ENCODE measurements at regions not wholly inside any gene's neighbourhood (a gene's known extent, or its start where the extent isn't known, plus 50 kb on each side); places are given as distances from the start of the nearest gene placed in this dataset.

- no peak for TF ChIP-seq SIN3A (IDR thresholded peaks at IDR 0.05; ENCODE audit: borderline replicate concordance, insufficient read depth, low read length)
- no peak for TF ChIP-seq POLR2AphosphoS5 (IDR thresholded peaks at IDR 0.05; ENCODE audit: low read depth, low read length)
- no peak for TF ChIP-seq REST (IDR thresholded peaks at IDR 0.05; ENCODE audit: insufficient read depth in 1 of 2, low read depth in 2 of 2, low read length in 2 of 2)
- TF ChIP-seq TAF1 (IDR thresholded peaks at IDR 0.05; ENCODE audit: borderline replicate concordance, insufficient read depth, low read length) = no peak
- no peak for TF ChIP-seq FOXP2 (optimal IDR thresholded peaks at IDR 0.05; ENCODE audit: borderline replicate concordance, extremely low read depth, extremely low read length, insufficient read depth)
These were observed 373.6 kb upstream of the SGCD start for GRCh38 chr5:155953335-155953734.

DNA sequence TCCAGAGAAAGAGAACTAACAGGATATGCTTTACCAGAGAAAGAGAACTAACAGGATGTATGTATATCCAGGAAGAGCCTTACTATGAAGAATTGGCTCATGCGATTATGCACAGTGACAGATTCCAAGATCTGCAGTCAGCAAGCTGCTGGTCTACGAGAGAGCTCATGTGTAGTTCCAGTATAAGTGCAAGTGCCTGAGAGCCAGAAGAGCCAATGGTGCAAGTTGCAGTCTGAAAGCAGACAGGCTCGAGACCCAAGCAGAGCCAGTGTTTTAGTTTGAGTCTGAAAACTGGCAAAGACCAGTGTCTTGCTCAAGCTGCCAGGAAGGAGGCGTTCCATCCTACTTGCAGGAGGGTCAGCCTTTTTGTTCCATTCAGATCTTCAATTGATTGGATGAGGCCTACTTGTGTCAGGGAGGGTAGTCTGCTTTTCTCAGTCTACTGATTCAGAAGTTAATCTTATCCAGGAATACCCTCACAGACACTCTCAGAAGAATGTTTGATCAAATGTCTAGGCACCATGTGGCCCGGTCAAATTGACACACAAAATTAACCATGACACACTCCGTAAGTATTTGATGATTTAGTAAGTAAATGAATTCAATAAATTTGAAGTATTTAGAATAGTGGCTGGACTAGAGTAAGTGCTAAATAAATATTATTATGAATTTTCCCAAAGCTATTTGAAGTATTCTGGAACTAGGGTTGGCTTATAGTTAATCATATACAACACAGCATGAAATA lies 372.1 kb upstream of the SGCD start:
- TF ChIP-seq FOXP2 (optimal IDR thresholded peaks at IDR 0.05; ENCODE audit: borderline replicate concordance, extremely low read depth, extremely low read length, insufficient read depth) = no peak
- no peak for TF ChIP-seq POLR2AphosphoS5 (IDR thresholded peaks at IDR 0.05; ENCODE audit: low read depth, low read length)
- no peak for TF ChIP-seq TAF1 (IDR thresholded peaks at IDR 0.05; ENCODE audit: borderline replicate concordance, insufficient read depth, low read length)
- TF ChIP-seq SIN3A (IDR thresholded peaks at IDR 0.05; ENCODE audit: borderline replicate concordance, insufficient read depth, low read length) = no peak
- TF ChIP-seq REST (IDR thresholded peaks at IDR 0.05; ENCODE audit: insufficient read depth in 1 of 2, low read depth in 2 of 2, low read length in 2 of 2) = no peak

DNA sequence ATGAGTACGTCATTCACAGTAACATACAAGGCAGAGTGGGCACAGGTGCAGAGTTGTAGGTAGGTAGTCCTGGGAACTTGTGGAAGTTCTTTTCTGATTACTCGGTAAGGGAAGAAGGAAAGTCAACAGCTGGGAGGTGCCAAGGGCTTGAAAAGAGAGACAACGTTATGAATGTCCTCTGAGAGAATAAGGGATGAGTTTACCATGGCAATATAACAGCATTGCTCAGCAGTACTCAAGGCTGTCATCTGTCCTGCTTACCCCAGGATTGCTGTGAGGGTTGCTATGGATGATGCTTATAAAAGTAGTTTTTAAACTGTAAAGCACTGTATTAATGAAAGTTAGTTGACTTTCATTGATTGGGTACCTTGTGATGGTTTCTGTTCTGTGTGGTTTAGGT lies 369.1 kb upstream of the SGCD start:
- TF ChIP-seq POLR2AphosphoS5 (IDR thresholded peaks at IDR 0.05; ENCODE audit: low read depth, low read length) (no peak), SIN3A (IDR thresholded peaks at IDR 0.05; ENCODE audit: borderline replicate concordance, insufficient read depth, low read length) (no peak), TAF1 (IDR thresholded peaks at IDR 0.05; ENCODE audit: borderline replicate concordance, insufficient read depth, low read length) (no peak), REST (IDR thresholded peaks at IDR 0.05; ENCODE audit: insufficient read depth in 1 of 2, low read depth in 2 of 2, low read length in 2 of 2) (no peak), FOXP2 (optimal IDR thresholded peaks at IDR 0.05; ENCODE audit: borderline replicate concordance, extremely low read depth, extremely low read length, insufficient read depth) (no peak)

GRCh38 chr5:155959082-155959481 lies 367.9 kb upstream of the SGCD start:
- no peak for TF ChIP-seq FOXP2 (optimal IDR thresholded peaks at IDR 0.05; ENCODE audit: borderline replicate concordance, extremely low read depth, extremely low read length, insufficient read depth)
- TF ChIP-seq TAF1 (IDR thresholded peaks at IDR 0.05; ENCODE audit: borderline replicate concordance, insufficient read depth, low read length) = no peak

DNA sequence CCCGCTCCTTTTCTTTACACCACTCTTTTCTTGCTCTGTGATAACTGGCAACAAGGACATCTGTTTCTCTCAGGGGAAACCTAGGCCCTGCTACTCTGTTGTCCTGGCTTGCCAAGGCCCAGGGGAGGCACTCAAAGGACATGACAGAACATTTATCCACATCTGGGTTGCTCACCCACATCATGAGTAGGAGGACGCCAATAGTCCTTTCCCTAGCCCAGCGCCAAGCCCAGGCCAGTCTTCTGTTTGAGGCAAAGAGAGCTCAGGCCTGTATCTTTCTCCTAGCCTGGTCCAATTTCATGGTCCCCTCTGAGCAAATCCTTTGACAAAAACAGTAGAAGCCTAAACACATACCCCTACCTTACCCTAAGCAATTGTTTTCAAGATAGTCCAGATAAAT lies 366.8 kb upstream of the SGCD start:
- TF ChIP-seq SIN3A (IDR thresholded peaks at IDR 0.05; ENCODE audit: borderline replicate concordance, insufficient read depth, low read length) (no peak), FOXP2 (optimal IDR thresholded peaks at IDR 0.05; ENCODE audit: borderline replicate concordance, extremely low read depth, extremely low read length, insufficient read depth) (no peak)

DNA sequence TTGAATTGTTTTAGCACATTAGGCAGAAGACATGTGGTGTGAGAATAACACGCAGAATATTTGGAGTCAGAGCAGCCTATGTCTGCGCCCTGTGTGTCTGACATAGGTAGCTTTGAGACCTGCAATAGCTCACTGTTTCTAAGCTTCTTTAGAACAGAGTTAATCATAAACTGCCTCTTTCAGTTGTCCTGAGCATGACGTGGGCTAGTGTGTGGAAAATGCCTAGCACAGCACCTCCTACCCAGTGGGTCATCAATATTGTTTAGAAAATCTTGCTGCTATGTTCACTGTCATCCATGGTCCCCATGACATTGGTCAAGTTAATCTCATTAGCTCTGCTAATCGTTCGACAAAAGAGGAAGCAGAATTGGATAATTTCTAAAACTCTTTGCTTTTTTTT lies 357.4 kb upstream of the SGCD start:
- TF ChIP-seq TAF1 (IDR thresholded peaks at IDR 0.05; ENCODE audit: borderline replicate concordance, insufficient read depth, low read length) (no peak), REST (IDR thresholded peaks at IDR 0.05; ENCODE audit: insufficient read depth in 1 of 2, low read depth in 2 of 2, low read length in 2 of 2) (no peak), FOXP2 (optimal IDR thresholded peaks at IDR 0.05; ENCODE audit: borderline replicate concordance, extremely low read depth, extremely low read length, insufficient read depth) (no peak), SIN3A (IDR thresholded peaks at IDR 0.05; ENCODE audit: borderline replicate concordance, insufficient read depth, low read length) (no peak), POLR2AphosphoS5 (IDR thresholded peaks at IDR 0.05; ENCODE audit: low read depth, low read length) (no peak)
